ENCODE measurements at regions not wholly inside any gene's neighbourhood (a gene's known extent, or its start where the extent isn't known, plus 50 kb on each side); places are given as distances from the start of the nearest gene placed in this dataset.

GRCh38 chr16:50457423-50457822 is 88.6 kb upstream of the BRD7 start:
- ATAC-seq = no peak; a peak in 1 of 6 replicates
- TF ChIP-seq FOSB (CRISPR knock-in tag; IDR thresholded peaks at IDR 0.05) = no peak

GRCh38 chr16:50455288-50455845 is 86.6 kb upstream of the BRD7 start:
- ATAC-seq = no peak
- no peak for DNase-seq (ENCODE audit: low read depth in 1 of 2, low spot score in 1 of 2)
- FAIRE-seq = no peak
- CTCF ChIA-PET = interaction anchor here (1.1 kb wide), 1 partner anchor 9 kb away, joined by 3 read pairs; no protein-coding TSS in a partner anchor
- POLR2A ChIA-PET = no interaction called here
- TF ChIP-seq POLR2A (IDR thresholded peaks at IDR 0.05; ENCODE audit: low read length) = no peak
- no peak for TF ChIP-seq FOSL2 (IDR thresholded peaks at IDR 0.05)
- no peak for TF ChIP-seq FOSL2 (CRISPR knock-in tag; IDR thresholded peaks at IDR 0.05)
- TF ChIP-seq SREBF2 (IDR thresholded peaks at IDR 0.05) = no peak
- TF ChIP-seq E2F6 (IDR thresholded peaks at IDR 0.05; ENCODE audit: borderline replicate concordance, low read depth) = no peak
- no peak for TF ChIP-seq MAFK (IDR thresholded peaks at IDR 0.05; ENCODE audit: partially characterized antibody)
- TF ChIP-seq HEYL (CRISPR knock-in tag; IDR thresholded peaks at IDR 0.05) = no peak
- TF ChIP-seq ZNF302 (CRISPR knock-in tag; IDR thresholded peaks at IDR 0.05) = no peak
- TF ChIP-seq NFE2L2 (conservative IDR thresholded peaks at IDR 0.05; ENCODE audit: low read length) = no peak
- no peak for TF ChIP-seq ZC3H11A (IDR thresholded peaks at IDR 0.05)
- TF ChIP-seq HES2 (IDR thresholded peaks at IDR 0.05) = no peak
- TF ChIP-seq HDAC2 (IDR thresholded peaks at IDR 0.05) = no peak
- TF ChIP-seq MYC (IDR thresholded peaks at IDR 0.05; ENCODE audit: borderline replicate concordance, low read length) = no peak
- no peak for TF ChIP-seq PBX3 (IDR thresholded peaks at IDR 0.05)
- no peak for TF ChIP-seq ATOH8 (CRISPR knock-in tag; IDR thresholded peaks at IDR 0.05; ENCODE audit: low read depth)
- no peak for TF ChIP-seq NR3C1 (IDR thresholded peaks at IDR 0.05)
- TF ChIP-seq GATA3 (IDR thresholded peaks at IDR 0.05; ENCODE audit: borderline replicate concordance) = no peak
- 8% methylated on average over 7 of the region's 7 CpGs for WGBS (ENCODE audit: missing lambda C conversion rate)
- no peak overlapping the region for H3K27ac ChIP-seq
- no peak overlapping the region for H3K4me2 ChIP-seq
- H3K4me3 ChIP-seq = no peak overlapping the region
- no peaks in the 10 kb centered on the region for H3K9me3 ChIP-seq
- no peaks in the 10 kb centered on the region for H3K4me1 ChIP-seq

More at GRCh38 chr16:50457423-50457822, 88.6 kb upstream of the BRD7 start:
- CTCF ChIA-PET = no interaction called here
- Histone ChIP-seq H3K4me3 (no peak overlapping the region), H3K4me1 (no peaks in the 10 kb centered on the region), H3K27ac (no peak overlapping the region), H3K9me3 (no peaks in the 10 kb centered on the region), H3K4me2 (no peak overlapping the region)
- POLR2A ChIA-PET = no interaction called here
- FAIRE-seq = no peak
- DNase-seq (ENCODE audit: low read depth in 1 of 2, low spot score in 1 of 2) = no peak
- WGBS (ENCODE audit: missing lambda C conversion rate) = 27% methylated on average over 4 of the region's 4 CpGs

GRCh38 chr16:50453446-50453845 is 84.7 kb upstream of the BRD7 start:
- CTCF ChIA-PET = no interaction called here

More at GRCh38 chr16:50453446-50453845, 84.7 kb upstream of the BRD7 start:
- DNase-seq (ENCODE audit: low read depth in 1 of 2, low spot score in 1 of 2) = no peak
- WGBS (ENCODE audit: missing lambda C conversion rate) = 62% methylated on average over 7 of the region's 7 CpGs
- Histone ChIP-seq H3K4me1 (no peaks in the 10 kb centered on the region), H3K4me2 (no peak overlapping the region), H3K4me3 (no peak overlapping the region), H3K27ac (no peak overlapping the region), H3K9me3 (no peaks in the 10 kb centered on the region)
- no peak for ATAC-seq
- POLR2A ChIA-PET = no interaction called here
- no peak for FAIRE-seq
- TF ChIP-seq RFX5 (IDR thresholded peaks at IDR 0.05) (no peak), BCL3 (IDR thresholded peaks at IDR 0.05) (no peak), NR3C1 (IDR thresholded peaks at IDR 0.05) (no peak), MAFK (IDR thresholded peaks at IDR 0.05; ENCODE audit: partially characterized antibody) (no peak), CBX8 (IDR thresholded peaks at IDR 0.05) (no peak)
